HEK293T (cell line): ENCODE measurements at regions not wholly inside any gene's neighbourhood (a gene's known extent, or its start where the extent isn't known, plus 50 kb on each side); places are given as distances from the start of the nearest gene placed in this dataset.

Experiments
- ARNT ChIP-seq: fragments of 450-650 bp; IDR thresholded peaks from 2 replicates; pipeline ENCODE4 v1.6.1; 2017; ENCODE audit warnings: mild to moderate bottlenecking
- BHLHE40 ChIP-seq: fragments of 450-650 bp; IDR thresholded peaks from 2 replicates; pipeline ENCODE4 v1.6.1; 2016; ENCODE audit warnings: mild to moderate bottlenecking, moderate library complexity, borderline replicate concordance
- ELF4 ChIP-seq: fragments of 450-650 bp; IDR thresholded peaks from 2 replicates; pipeline ENCODE4 v1.6.1; 2017; ENCODE audit warnings: antibody characterized with exemption
- FOXA1 ChIP-seq: fragments of 450-650 bp; IDR thresholded peaks from 2 replicates; pipeline ENCODE4 v1.6.1; 2016; ENCODE audit warnings: mild to moderate bottlenecking
- FOXK2 ChIP-seq: fragments of 450-650 bp; IDR thresholded peaks from 2 replicates; pipeline ENCODE4 v1.6.1; 2016; ENCODE audit warnings: mild to moderate bottlenecking
- FOXM1 ChIP-seq: fragments of 450-650 bp; IDR thresholded peaks from 2 replicates; pipeline ENCODE4 v1.6.1; 2017; ENCODE audit warnings: mild to moderate bottlenecking, borderline replicate concordance
- SP1 ChIP-seq: fragments of 450-650 bp; IDR thresholded peaks from 2 replicates; pipeline ENCODE4 v1.6.1; 2017
- SUZ12 ChIP-seq: fragments of 450-650 bp; IDR thresholded peaks from 2 replicates; pipeline ENCODE4 v1.6.1; 2016; ENCODE audit warnings: mild to moderate bottlenecking
- TARDBP ChIP-seq: fragments of 450-650 bp; IDR thresholded peaks from 2 replicates; pipeline ENCODE4 v1.6.1; 2016
- ZNF384 ChIP-seq: fragments of 450-650 bp; IDR thresholded peaks from 2 replicates; pipeline ENCODE4 v1.6.1; 2016

DNA sequence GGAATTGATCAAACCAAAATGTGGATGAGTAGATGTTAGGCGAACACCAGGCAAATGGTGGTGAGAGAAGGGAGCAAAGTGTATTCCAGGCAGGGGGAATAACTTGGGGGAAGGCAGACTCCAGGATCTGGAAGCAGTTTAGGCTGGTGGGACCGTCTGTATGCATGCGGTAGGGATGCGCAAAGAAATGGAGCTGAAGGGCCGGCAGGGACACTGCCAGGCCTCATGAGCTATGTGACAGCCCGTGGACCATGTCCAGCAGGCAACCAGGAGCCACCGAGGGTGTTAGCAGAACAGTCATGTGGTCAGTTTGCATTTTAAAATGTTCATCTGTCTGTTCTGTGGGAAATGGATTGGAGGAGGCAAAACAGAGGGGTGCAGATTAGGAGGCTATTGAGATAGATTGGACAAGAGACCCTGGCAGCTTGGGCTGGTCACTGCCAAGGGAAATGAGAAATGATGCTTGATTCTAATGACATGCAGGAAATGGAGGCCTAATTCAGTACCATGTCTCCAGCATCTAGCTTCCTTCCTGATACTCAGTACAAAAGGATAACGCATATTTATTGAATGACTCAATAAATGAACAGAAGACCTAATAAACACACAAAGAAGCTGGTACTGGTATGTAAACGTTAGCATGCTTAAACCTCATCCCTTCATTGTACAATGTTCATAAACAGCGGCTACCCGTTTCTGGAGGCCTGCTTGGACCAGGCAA lies 412.4 kb downstream of the BUD13 start:
- no peak for TF ChIP-seq FOXM1
- TF ChIP-seq SUZ12 = no peak
- no peak for TF ChIP-seq TARDBP
- TF ChIP-seq FOXK2 = no peak
- no peak for TF ChIP-seq SP1
- no peak for TF ChIP-seq BHLHE40
- no peak for TF ChIP-seq ZNF384
- TF ChIP-seq ELF4 = no peak
- TF ChIP-seq FOXA1 = no peak
- TF ChIP-seq ARNT = no peak
